K562 (cell line): ENCODE measurements at regions not wholly inside any gene's neighbourhood (a gene's known extent, or its start where the extent isn't known, plus 50 kb on each side); places are given as distances from the start of the nearest gene placed in this dataset.

Source experiments
- ATAC-seq: fragments of 200-7000 bp; cut with Tn5 transposase; 3 replicates; pipeline ENCODE4 v1.9.1; 2020; ENCODE audit warnings: moderate library complexity
- BruUV-seq: library from RNA; stranded (reverse); fragments of 400-500 nt; replicated peaks from 2 replicates; lab custom pipeline; 2021; lab: Mats Ljungman, UMichigan
- CTCF ChIA-PET: fragments of 300-600 bp; formaldehyde crosslinking; extraction: SDS; loops from one replicate; lab custom pipeline; 2021; ENCODE audit warnings: low intra/inter-chr PET ratio; lab: Yijun Ruan, JAX
- POLR2A ChIA-PET: fragments of 300-600, 350-650 bp; sonication (Branson Sonifier 250); formaldehyde crosslinking; extraction: SDS; loops from one replicate; lab custom pipeline; 2021; ENCODE audit warnings: antibody characterized with exemption, inconsistent platforms; lab: Yijun Ruan, JAX
- DNase-seq, 4 experiments: peaks; one replicate each; pipeline versions ENCODE4 v3.0.0 to v3.0.0-alpha.2; 2011 to 2018; ENCODE audit warnings: low spot score in 3 of 4, mixed read lengths in 3 of 4; ENCODE audit errors: extremely low read depth in 1 of 4
- FAIRE-seq: peaks from 2 replicates; lab custom pipeline; 2011; peaks lifted over from hg19 to GRCh38; lab: Jason Lieb, UNC
- H2AFZ ChIP-seq: 2 replicates; pipeline ENCODE4 v1.6.0; 2011; ENCODE audit warnings: low read depth, low read length, control low read depth, inconsistent platforms
- H3K27ac ChIP-seq: fragments of 200-600 bp; 3 replicates; pipeline ENCODE4 v1.8.0; 2011; ENCODE audit warnings: low read depth, mild to moderate bottlenecking, control low read depth, inconsistent platforms, low read length, moderate library complexity, mixed read lengths; ENCODE audit errors: extremely low read depth
- H3K27me3 ChIP-seq, 2 experiments: fragments of 300-600 bp in 1 of 2; 2 replicates in 1 of 2; 3 replicates in 1 of 2; pipeline versions ENCODE4 v1.6.0 to v1.8.0; 2011; ENCODE audit warnings: inconsistent platforms in 2 of 2, low read length in 2 of 2, mild to moderate bottlenecking in 1 of 2, mixed read lengths in 1 of 2, moderate library complexity in 1 of 2; ENCODE audit not compliant: control insufficient read depth in 2 of 2, insufficient read depth in 2 of 2
- H3K36me3 ChIP-seq: fragments of 300-600 bp; 3 replicates; pipeline ENCODE4 v1.8.0; 2011; ENCODE audit warnings: mild to moderate bottlenecking, low read length, inconsistent platforms; ENCODE audit not compliant: control insufficient read depth, insufficient read depth
- H3K4me1 ChIP-seq, 2 experiments: fragments of 200-600 bp in 1 of 2; replicated peaks in 1 of 2; 2 replicates in 1 of 2; 3 replicates in 1 of 2; pipeline versions ENCODE4 v1.5.1 to v1.8.0; 2011; ENCODE audit warnings: inconsistent platforms in 2 of 2, low read length in 2 of 2, mild to moderate bottlenecking in 1 of 2, mixed read lengths in 1 of 2, moderate library complexity in 1 of 2; ENCODE audit not compliant: control insufficient read depth in 2 of 2, insufficient read depth in 2 of 2
- H3K4me2 ChIP-seq: 2 replicates; pipeline ENCODE4 v1.6.1; 2011; ENCODE audit warnings: low read length, control low read depth, inconsistent platforms, mixed read lengths; ENCODE audit not compliant: insufficient read depth
- H3K4me3 ChIP-seq: fragments of 200-600 bp; sonication (generic), shearing (Covaris generic); 2 replicates; pipeline ENCODE4 v1.5.1; 2016; ENCODE audit warnings: control low read depth, inconsistent platforms
- H3K79me2 ChIP-seq: fragments of 200-600 bp; 3 replicates; pipeline ENCODE4 v1.8.0; 2011; ENCODE audit warnings: low read length, inconsistent platforms; ENCODE audit not compliant: control insufficient read depth, insufficient read depth
- H3K9ac ChIP-seq, 2 experiments: 2 replicates each; pipeline versions ENCODE4 v1.6.0 to v1.6.1; 2011; ENCODE audit warnings: low read depth in 2 of 2, low read length in 2 of 2, control low read depth in 1 of 2, inconsistent platforms in 1 of 2, mild to moderate bottlenecking in 1 of 2, mixed read lengths in 1 of 2; ENCODE audit not compliant: insufficient read depth in 1 of 2
- H3K9me1 ChIP-seq: one replicate; pipeline ENCODE4 v1.6.0; 2011; ENCODE audit warnings: inconsistent platforms, mild to moderate bottlenecking, low read length, moderate library complexity; ENCODE audit not compliant: control insufficient read depth, insufficient read depth
- H3K9me3 ChIP-seq: replicated peaks from 2 replicates; pipeline ENCODE4 v1.5.1; 2011; ENCODE audit warnings: low read depth, low read length, inconsistent platforms; ENCODE audit not compliant: control insufficient read depth, insufficient read depth
- H4K20me1 ChIP-seq: replicated peaks from 2 replicates; pipeline ENCODE4 v1.6.1; 2011; ENCODE audit warnings: low read length, inconsistent platforms, mixed read lengths; ENCODE audit not compliant: control insufficient read depth, insufficient read depth
- CEBPG ChIP-seq, 3 experiments: fragments of 200-800 bp in 1 of 3; sonication (Bioruptor generic) in 1 of 3; sonication (generic) in 1 of 3; formaldehyde crosslinking in 1 of 3; IDR thresholded peaks in 2 of 3; conservative IDR thresholded peaks in 1 of 3; 2 replicates each; pipeline versions ENCODE4 v1.6.1 to v1.8.0; 2016 to 2022; ENCODE audit warnings: missing compliant biosample characterization in 2 of 3, missing genetic modification characterization in 2 of 3, mild to moderate bottlenecking in 1 of 3, missing genetic modification reagents in 1 of 3
- EP400 ChIP-seq: fragments of 450-650 bp; IDR thresholded peaks from 2 replicates; pipeline ENCODE4 v1.6.1; 2017; ENCODE audit warnings: antibody characterized with exemption, mild to moderate bottlenecking, moderate library complexity
- HMG20B ChIP-seq: fragments of 250-450 bp; sonication (Bioruptor Pico); IDR thresholded peaks from 2 replicates; pipeline ENCODE4 v1.5.0; 2021; ENCODE audit warnings: mild to moderate bottlenecking
- IFI16 ChIP-seq: fragments of 250-450 bp; sonication (Bioruptor Pico); IDR thresholded peaks from 2 replicates; pipeline ENCODE4 v2.1.2; 2022; ENCODE audit warnings: mild to moderate bottlenecking, inconsistent platforms
- RBM25 ChIP-seq: fragments of 200-400 bp; formaldehyde crosslinking; IDR thresholded peaks from 2 replicates; pipeline ENCODE4 v1.6.1; 2018; ENCODE audit warnings: low read length, low read depth, moderate library complexity; ENCODE audit not compliant: severe bottlenecking
- TBL1XR1 ChIP-seq, 2 experiments: IDR thresholded peaks; 2 replicates each; pipeline ENCODE4 v1.6.1; 2012; ENCODE audit warnings: improper control_type of control experiment in 2 of 2, low read length in 2 of 2, mild to moderate bottlenecking in 1 of 2
- ZNF274 ChIP-seq: IDR thresholded peaks from 2 replicates; pipeline ENCODE4 v1.6.1; 2011; ENCODE audit warnings: low read depth, mild to moderate bottlenecking, low read length, moderate library complexity, borderline replicate concordance
- WGBS: fragments of 100-300 bp; shearing (Covaris generic); methylation state at CpG from one replicate; pipeline ENCODE4 v1.1.6; 2016; ENCODE audit warnings: low coverage, mixed read lengths; ENCODE audit not compliant: insufficient coverage; ENCODE audit errors: missing lambda C conversion rate; 5-methylcytosine and 5-hydroxymethylcytosine counted together
- in situ Hi-C: fragments of 300-500 bp; cut with MboI; formaldehyde crosslinking; loops from 4 replicates; pipeline ENCODE4 v1.15.0; 2018; ENCODE audit warnings: inconsistent platforms, mixed read lengths
- intact Hi-C: fragments of 100-400 bp; cut with micrococcal nuclease; formaldehyde crosslinking; loops from 2 replicates; pipeline ENCODE4 v1.14.2; 2022
- TF ChIP-seq, protein P1 (sequence below): fragments of 450-650 bp; IDR thresholded peaks from 2 replicates; pipeline ENCODE4 v1.6.1; 2016; ENCODE audit warnings: low read depth, mild to moderate bottlenecking, moderate library complexity
- TF ChIP-seq, protein P2 (sequence below): fragments of 450-650 bp; IDR thresholded peaks from 2 replicates; pipeline ENCODE4 v1.6.1; 2017; ENCODE audit warnings: antibody characterized with exemption
- TF ChIP-seq, protein P3 (sequence below): fragments of 250-450 bp; sonication (Bioruptor Pico); IDR thresholded peaks from 2 replicates; pipeline ENCODE4 v1.9.0; 2021; ENCODE audit warnings: mild to moderate bottlenecking, inconsistent platforms

DNA sequence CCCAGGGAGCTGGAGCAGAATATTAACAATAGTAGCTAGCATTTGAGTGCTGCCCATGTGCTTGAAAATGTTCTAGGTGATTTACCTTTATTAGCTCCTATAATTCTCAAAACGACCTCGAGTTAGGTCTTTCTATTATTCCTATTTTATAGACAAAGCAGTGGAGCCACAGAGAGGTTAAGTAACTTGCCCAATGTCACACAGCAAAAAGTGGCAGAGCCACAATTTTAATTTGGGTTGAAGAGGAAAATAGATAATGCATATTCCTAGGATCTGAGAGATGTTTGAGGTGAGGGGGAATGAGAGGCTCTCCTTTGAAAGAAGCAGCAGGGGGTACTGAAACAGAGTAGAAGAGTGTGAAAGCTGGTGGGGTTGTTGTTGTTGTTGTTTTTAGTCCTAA is 354.5 kb upstream of the SLC35B3 start:
- no TSS peak for BruUV-seq
- TF ChIP-seq ZNF274 (no peak), RBM25 (peak; percentile 65)
- Histone ChIP-seq H3K9ac (no peak overlapping the region), H3K27ac (no peak overlapping the region), H3K36me3 (no peaks in the 10 kb centered on the region), H3K9me1 (no peaks in the 10 kb centered on the region), H3K4me3 (no peak overlapping the region), H2AFZ (no peak overlapping the region), H4K20me1 (no peaks in the 10 kb centered on the region), H3K79me2 (no peaks in the 10 kb centered on the region), H3K4me2 (no peak overlapping the region), H3K4me1 (no peaks in the 10 kb centered on the region), H3K27me3 (no peaks in the 10 kb centered on the region), H3K9me3 (peaks cover 2% of the 10 kb centered on the region; the same call in 1 of the 2 replicates)
- in situ Hi-C loops (no loop called here), intact Hi-C loops (no loop called here)
- ChIA-PET CTCF (no interaction called here), POLR2A (no interaction called here)
- FAIRE-seq (no peak), ATAC-seq (no peak), DNase-seq (no peak)
- 0% methylated on average over 2 of the region's 2 CpGs for WGBS

DNA sequence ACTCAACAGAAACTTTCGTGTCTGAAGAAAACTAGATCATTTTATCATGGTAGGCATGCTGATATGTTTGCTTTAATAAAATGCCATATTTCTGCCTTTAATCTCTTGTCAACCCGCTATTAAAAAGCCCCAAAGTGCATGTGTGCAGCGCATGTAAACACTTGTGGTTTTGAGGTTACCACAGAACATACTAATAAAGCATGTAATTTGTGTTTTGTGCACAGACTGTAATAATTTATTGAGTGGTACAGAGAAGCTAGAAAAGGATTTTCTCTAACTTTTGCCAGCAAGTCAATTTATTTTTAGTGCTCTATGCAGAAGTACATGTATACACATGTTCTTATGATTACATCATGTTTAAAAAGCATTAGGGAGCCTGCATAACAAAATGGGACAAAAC is 349.9 kb upstream of the SLC35B3 start:
- WGBS, result 0% methylated on average over 3 of the region's 3 CpGs
- TF ChIP-seq CEBPG (CRISPR knock-in tag; IDR thresholded peaks at IDR 0.05) (no peak), CEBPG (tag; conservative IDR thresholded peaks at IDR 0.05 in 1 of 2, IDR thresholded peaks at IDR 0.05 in 1 of 2) (no peak), HMG20B (CRISPR knock-in tag) (no peak), IFI16 (CRISPR knock-in tag) (no peak), TBL1XR1 (IDR thresholded peaks at IDR 0.05; ENCODE audit: low read length in 2 of 2) (no peak), EP400 (no peak)
- TF ChIP-seq, protein P1, sequence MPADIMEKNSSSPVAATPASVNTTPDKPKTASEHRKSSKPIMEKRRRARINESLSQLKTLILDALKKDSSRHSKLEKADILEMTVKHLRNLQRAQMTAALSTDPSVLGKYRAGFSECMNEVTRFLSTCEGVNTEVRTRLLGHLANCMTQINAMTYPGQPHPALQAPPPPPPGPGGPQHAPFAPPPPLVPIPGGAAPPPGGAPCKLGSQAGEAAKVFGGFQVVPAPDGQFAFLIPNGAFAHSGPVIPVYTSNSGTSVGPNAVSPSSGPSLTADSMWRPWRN, result no peak
- TF ChIP-seq, protein P2, sequence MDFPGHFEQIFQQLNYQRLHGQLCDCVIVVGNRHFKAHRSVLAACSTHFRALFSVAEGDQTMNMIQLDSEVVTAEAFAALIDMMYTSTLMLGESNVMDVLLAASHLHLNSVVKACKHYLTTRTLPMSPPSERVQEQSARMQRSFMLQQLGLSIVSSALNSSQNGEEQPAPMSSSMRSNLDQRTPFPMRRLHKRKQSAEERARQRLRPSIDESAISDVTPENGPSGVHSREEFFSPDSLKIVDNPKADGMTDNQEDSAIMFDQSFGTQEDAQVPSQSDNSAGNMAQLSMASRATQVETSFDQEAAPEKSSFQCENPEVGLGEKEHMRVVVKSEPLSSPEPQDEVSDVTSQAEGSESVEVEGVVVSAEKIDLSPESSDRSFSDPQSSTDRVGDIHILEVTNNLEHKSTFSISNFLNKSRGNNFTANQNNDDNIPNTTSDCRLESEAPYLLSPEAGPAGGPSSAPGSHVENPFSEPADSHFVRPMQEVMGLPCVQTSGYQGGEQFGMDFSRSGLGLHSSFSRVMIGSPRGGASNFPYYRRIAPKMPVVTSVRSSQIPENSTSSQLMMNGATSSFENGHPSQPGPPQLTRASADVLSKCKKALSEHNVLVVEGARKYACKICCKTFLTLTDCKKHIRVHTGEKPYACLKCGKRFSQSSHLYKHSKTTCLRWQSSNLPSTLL, result no peak
- TF ChIP-seq, protein P3, sequence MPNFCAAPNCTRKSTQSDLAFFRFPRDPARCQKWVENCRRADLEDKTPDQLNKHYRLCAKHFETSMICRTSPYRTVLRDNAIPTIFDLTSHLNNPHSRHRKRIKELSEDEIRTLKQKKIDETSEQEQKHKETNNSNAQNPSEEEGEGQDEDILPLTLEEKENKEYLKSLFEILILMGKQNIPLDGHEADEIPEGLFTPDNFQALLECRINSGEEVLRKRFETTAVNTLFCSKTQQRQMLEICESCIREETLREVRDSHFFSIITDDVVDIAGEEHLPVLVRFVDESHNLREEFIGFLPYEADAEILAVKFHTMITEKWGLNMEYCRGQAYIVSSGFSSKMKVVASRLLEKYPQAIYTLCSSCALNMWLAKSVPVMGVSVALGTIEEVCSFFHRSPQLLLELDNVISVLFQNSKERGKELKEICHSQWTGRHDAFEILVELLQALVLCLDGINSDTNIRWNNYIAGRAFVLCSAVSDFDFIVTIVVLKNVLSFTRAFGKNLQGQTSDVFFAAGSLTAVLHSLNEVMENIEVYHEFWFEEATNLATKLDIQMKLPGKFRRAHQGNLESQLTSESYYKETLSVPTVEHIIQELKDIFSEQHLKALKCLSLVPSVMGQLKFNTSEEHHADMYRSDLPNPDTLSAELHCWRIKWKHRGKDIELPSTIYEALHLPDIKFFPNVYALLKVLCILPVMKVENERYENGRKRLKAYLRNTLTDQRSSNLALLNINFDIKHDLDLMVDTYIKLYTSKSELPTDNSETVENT, result no peak

More for the DNA sequence above, 349.9 kb upstream of the SLC35B3 start:
- FAIRE-seq (no peak), DNase-seq (no peak), ATAC-seq (no peak)
- POLR2A ChIA-PET, result no interaction called here
- CTCF ChIA-PET, result no interaction called here
- Histone ChIP-seq H4K20me1 (no peaks in the 10 kb centered on the region), H2AFZ (no peak overlapping the region), H3K9me1 (no peaks in the 10 kb centered on the region), H3K79me2 (no peaks in the 10 kb centered on the region), H3K9ac (no peak overlapping the region), H3K4me2 (no peak overlapping the region), H3K27ac (no peak overlapping the region), H3K27me3 (no peaks in the 10 kb centered on the region), H3K36me3 (no peaks in the 10 kb centered on the region), H3K4me3 (no peak overlapping the region), H3K4me1 (no peaks in the 10 kb centered on the region), H3K9me3 (no peaks in the 10 kb centered on the region; the same call in 1 of the 2 replicates)
- no TSS peak for BruUV-seq
- in situ Hi-C loops, result no loop called here
- intact Hi-C loops, result no loop called here
